LNCaP clone FGC (cell line): ENCODE measurements at regions not wholly inside any gene's neighbourhood (a gene's known extent, or its start where the extent isn't known, plus 50 kb on each side); places are given as distances from the start of the nearest gene placed in this dataset.

Source experiments
- DNase-seq: peaks from one replicate; pipeline ENCODE4 v3.0.0-alpha.2; 2011; ENCODE audit warnings: low read depth
- H3K4me3 ChIP-seq: 2 replicates; pipeline ENCODE4 v1.5.1; 2011; ENCODE audit warnings: mild to moderate bottlenecking, low read depth, low read length, control low read depth
- TF ChIP-seq, protein P1 (sequence below): IDR thresholded peaks from 2 replicates; pipeline ENCODE4 v1.5.1; 2012; ENCODE audit warnings: mild to moderate bottlenecking; ENCODE audit not compliant: control insufficient read depth, insufficient read depth; ENCODE audit errors: extremely low read depth

DNA sequence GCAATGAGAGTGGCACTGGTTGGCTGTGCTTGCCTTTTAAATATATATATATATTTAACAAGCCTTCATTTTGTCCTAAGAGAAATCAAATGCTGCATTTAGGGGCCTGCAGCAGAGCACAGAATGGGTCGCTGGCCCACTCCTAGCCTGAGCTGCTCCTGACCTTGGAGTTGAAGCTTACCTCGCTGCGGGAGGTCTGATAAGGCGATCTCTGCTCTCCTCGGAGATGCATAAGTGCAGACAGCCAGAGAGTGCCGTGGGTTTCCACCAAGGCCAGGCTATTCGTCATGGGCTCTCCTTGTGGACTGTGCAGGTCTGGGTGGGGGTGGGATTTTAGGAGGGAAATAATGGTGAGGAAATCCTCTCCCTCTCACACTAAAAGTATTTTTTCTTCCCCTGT is 99.5 kb upstream of the IKZF1 start:
- H3K4me3 ChIP-seq, result no peak overlapping the region
- TF ChIP-seq, protein P1, sequence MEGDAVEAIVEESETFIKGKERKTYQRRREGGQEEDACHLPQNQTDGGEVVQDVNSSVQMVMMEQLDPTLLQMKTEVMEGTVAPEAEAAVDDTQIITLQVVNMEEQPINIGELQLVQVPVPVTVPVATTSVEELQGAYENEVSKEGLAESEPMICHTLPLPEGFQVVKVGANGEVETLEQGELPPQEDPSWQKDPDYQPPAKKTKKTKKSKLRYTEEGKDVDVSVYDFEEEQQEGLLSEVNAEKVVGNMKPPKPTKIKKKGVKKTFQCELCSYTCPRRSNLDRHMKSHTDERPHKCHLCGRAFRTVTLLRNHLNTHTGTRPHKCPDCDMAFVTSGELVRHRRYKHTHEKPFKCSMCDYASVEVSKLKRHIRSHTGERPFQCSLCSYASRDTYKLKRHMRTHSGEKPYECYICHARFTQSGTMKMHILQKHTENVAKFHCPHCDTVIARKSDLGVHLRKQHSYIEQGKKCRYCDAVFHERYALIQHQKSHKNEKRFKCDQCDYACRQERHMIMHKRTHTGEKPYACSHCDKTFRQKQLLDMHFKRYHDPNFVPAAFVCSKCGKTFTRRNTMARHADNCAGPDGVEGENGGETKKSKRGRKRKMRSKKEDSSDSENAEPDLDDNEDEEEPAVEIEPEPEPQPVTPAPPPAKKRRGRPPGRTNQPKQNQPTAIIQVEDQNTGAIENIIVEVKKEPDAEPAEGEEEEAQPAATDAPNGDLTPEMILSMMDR, result no peak
- no peak for DNase-seq

GRCh38 chr7:50204581-50204980 is 99.9 kb upstream of the IKZF1 start:
- TF ChIP-seq, protein P1, result no peak
- no peak for DNase-seq
- no peak overlapping the region for H3K4me3 ChIP-seq

DNA sequence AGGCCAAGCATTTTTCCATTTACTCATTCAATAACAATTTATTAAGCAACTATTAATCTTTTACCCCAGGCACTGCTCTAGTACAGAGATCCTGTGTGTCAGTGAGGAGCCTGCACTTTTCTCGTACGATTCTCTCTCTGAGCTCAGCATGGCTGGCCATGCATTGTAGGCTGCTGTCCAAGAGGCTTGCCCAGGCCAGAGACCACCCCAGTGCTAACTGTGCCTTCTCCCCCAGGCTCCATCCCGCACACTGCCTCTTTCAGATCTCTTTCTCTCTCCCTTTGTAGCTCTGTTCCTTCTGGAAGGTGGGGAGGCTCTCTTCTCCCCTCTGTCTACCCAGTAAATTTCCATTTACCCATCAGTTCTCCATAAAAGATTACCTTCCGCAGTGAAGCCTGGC is 101.0 kb upstream of the IKZF1 start:
- TF ChIP-seq, protein P1, result no peak
- no peak overlapping the region for H3K4me3 ChIP-seq
- no peak for DNase-seq

DNA sequence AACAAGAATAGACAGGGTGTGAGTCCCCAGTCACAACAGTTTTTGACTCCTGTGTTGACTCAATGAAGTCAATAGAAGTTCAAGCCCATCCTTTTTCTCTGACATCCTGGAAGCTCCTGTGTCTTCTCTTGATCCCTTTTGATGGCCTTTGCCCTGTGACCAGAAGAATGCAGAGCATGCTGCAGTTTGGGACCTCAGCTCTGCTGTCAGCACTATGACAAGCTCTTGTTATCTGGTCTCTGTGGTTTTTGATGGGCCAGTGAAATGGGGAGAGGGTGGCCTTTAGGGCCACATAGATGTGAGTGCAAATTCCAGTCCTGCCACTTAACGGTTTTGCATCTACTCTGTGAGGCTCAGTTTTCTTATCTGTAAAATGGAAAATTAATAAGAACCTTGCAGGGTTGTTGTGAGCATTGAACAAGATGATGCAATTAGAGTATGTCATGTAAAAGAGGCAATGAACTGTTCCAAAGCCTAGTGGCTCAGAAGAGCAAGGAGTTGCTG is 102.4 kb upstream of the IKZF1 start:
- DNase-seq, result no peak
- H3K4me3 ChIP-seq, result no peak overlapping the region
- TF ChIP-seq, protein P1, result no peak

GRCh38 chr7:50199824-50200223 is 104.7 kb upstream of the IKZF1 start:
- no peak overlapping the region for H3K4me3 ChIP-seq
- DNase-seq, result no peak
- TF ChIP-seq, protein P1, result no peak

DNA sequence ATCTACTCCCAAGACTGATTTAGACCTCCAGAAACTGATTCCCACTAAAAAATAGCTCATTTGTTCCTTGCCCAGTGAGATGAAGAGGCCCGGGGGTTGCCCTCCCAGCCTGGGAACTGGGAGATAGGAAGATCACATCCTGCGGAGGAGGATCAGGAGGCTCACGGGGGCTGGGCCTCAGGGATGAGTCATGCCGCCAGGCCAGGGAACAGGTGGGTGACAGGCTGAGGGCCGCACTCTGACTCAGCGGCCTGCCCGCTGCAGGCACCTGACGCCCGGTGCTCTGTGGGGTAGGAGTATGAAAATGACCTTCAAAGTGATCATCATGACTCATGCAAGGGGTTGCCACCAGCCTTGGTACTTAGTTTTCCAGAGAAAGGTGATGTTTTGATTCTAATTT is 104.5 kb upstream of the ZPBP start:
- TF ChIP-seq, protein P1, result no peak
- no peak for DNase-seq
- H3K4me3 ChIP-seq, result no peak overlapping the region

DNA sequence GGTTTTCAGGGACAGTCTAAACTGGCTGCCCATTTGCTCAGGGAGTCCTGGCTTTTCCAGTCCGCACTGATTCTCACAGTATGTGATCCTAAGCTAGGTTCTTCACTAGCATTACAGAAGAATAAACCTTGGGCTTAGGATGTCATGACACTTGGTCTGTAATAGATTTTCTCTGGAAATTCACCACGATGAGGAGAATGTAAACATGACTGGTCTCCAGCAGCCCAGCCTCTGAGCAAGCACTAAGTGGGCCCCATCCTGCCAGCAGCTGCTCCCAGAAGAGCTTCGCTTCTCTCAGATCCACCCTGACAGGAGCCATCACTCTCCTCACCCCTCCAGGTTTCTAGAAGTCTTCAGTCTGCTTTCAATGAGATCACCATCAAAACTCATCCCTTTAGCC is 103.7 kb upstream of the ZPBP start:
- DNase-seq, result no peak
- H3K4me3 ChIP-seq, result no peak overlapping the region
- TF ChIP-seq, protein P1, result no peak
